Activated CD8-positive, alpha-beta T cell treated with anti-CD3 and anti-CD28 coated beads for 36 hours (primary cell): ENCODE measurements at regions not wholly inside any gene's neighbourhood (a gene's known extent, or its start where the extent isn't known, plus 50 kb on each side); places are given as distances from the start of the nearest gene placed in this dataset.

Experiments
- ATAC-seq: fragments of 200-7000 bp; cut with Tn5 transposase; one replicate; pipeline ENCODE4 v1.10.0; 2021; ENCODE audit warnings: mild to moderate bottlenecking, moderate library complexity
- CTCF ChIA-PET: fragments of 350-600 bp; sonication (Branson Sonifier 250); formaldehyde crosslinking; loops from one replicate; lab custom pipeline; 2021; ENCODE audit warnings: antibody characterized with exemption; lab: Charles Lee
- POLR2A ChIA-PET: fragments of 350-600 bp; sonication (Branson Sonifier 250); formaldehyde crosslinking; loops from one replicate; lab custom pipeline; 2021; ENCODE audit warnings: antibody characterized with exemption; lab: Charles Lee
- DNase-seq: peaks from one replicate; pipeline ENCODE4 v3.0.0-alpha.2; 2020
- H3K27ac Mint-ChIP-seq: one replicate; pipeline ENCODE4 v1.8.0; 2021; ENCODE audit warnings: mild to moderate bottlenecking, mixed read lengths
- H3K27me3 Mint-ChIP-seq: one replicate; pipeline ENCODE4 v1.8.0; 2021; ENCODE audit warnings: mixed read lengths
- H3K36me3 Mint-ChIP-seq: one replicate; pipeline ENCODE4 v1.8.0; 2021; ENCODE audit warnings: low read depth, mixed read lengths
- H3K4me1 Mint-ChIP-seq: one replicate; pipeline ENCODE4 v1.8.0; 2021; ENCODE audit warnings: low read depth, mixed read lengths
- H3K4me3 Mint-ChIP-seq: one replicate; pipeline ENCODE4 v1.8.0; 2021; ENCODE audit warnings: mild to moderate bottlenecking, moderate library complexity, mixed read lengths
- H3K9me3 Mint-ChIP-seq: one replicate; pipeline ENCODE4 v1.8.0; 2021; ENCODE audit warnings: mixed read lengths
- intact Hi-C: fragments of 100-400 bp; cut with micrococcal nuclease; formaldehyde crosslinking; loops from one replicate; pipeline ENCODE4 v1.10.0; 2022
- TF ChIP-seq, protein P1 (sequence below): fragments of 200-600 bp; IDR thresholded peaks from one replicate; pipeline ENCODE4 v1.8.0; 2022; ENCODE audit warnings: antibody characterized with exemption, mild to moderate bottlenecking

DNA sequence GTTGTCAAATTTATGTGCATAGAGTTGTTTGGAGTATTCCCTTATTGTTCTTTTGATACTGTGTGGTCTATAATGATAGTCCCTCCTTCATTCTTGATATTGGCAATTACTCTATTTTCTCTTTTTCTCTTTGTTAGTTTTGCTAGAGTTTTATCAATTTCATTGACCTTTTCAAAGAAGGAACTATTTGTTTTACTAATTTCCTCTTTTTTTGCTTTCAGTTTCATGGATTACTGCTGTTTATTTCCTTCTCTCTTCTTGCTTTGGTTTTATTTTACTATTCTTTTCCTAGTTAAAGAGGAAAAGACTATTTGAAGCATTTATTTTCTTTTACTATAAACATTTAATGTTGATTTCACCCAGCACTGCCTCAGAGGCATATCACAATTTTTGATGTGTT lies 250.9 kb upstream of the PELI2 start:
- H3K4me3 Mint-ChIP-seq, result no peak overlapping the region
- H3K4me1 Mint-ChIP-seq, result no peaks in the 10 kb centered on the region
- DNase-seq, result no peak
- intact Hi-C loops, result no loop called here
- no peak overlapping the region for H3K27ac Mint-ChIP-seq
- H3K27me3 Mint-ChIP-seq, result peaks cover 4% of the 10 kb centered on the region
- TF ChIP-seq, protein P1, sequence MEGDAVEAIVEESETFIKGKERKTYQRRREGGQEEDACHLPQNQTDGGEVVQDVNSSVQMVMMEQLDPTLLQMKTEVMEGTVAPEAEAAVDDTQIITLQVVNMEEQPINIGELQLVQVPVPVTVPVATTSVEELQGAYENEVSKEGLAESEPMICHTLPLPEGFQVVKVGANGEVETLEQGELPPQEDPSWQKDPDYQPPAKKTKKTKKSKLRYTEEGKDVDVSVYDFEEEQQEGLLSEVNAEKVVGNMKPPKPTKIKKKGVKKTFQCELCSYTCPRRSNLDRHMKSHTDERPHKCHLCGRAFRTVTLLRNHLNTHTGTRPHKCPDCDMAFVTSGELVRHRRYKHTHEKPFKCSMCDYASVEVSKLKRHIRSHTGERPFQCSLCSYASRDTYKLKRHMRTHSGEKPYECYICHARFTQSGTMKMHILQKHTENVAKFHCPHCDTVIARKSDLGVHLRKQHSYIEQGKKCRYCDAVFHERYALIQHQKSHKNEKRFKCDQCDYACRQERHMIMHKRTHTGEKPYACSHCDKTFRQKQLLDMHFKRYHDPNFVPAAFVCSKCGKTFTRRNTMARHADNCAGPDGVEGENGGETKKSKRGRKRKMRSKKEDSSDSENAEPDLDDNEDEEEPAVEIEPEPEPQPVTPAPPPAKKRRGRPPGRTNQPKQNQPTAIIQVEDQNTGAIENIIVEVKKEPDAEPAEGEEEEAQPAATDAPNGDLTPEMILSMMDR, result no peak
- POLR2A ChIA-PET, result no interaction called here
- no peak for ATAC-seq
- CTCF ChIA-PET, result no interaction called here
- H3K36me3 Mint-ChIP-seq, result no peaks in the 10 kb centered on the region
- peaks cover 5% of the 10 kb centered on the region for H3K9me3 Mint-ChIP-seq

DNA sequence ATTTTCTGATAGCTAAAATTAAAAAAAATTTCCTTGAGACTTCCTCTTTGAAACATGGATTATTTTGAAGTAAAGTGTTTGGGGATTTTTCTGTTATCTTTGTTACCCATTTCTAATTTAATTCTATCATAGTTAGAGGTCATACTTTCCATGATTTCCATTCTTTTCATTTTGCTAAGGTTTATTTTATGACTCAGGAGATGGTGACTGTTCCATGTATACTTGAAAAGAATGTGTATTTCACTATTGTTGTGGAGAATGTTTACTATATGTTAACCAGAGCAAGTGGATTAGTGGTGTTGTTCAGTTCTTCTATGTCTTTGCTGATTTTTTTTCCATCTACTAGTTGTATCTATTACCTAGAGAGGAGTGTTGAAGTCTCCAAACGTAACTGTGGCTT lies 250.5 kb upstream of the PELI2 start:
- intact Hi-C loops, result no loop called here
- no peak for ATAC-seq
- POLR2A ChIA-PET, result no interaction called here
- DNase-seq, result no peak
- CTCF ChIA-PET, result no interaction called here
- H3K36me3 Mint-ChIP-seq, result no peaks in the 10 kb centered on the region
- H3K27ac Mint-ChIP-seq, result no peak overlapping the region
- H3K4me3 Mint-ChIP-seq, result no peak overlapping the region
- peaks cover 5% of the 10 kb centered on the region for H3K9me3 Mint-ChIP-seq
- TF ChIP-seq, protein P1, result no peak
- peaks cover 7% of the 10 kb centered on the region for H3K27me3 Mint-ChIP-seq
- H3K4me1 Mint-ChIP-seq, result no peaks in the 10 kb centered on the region

GRCh38 chr14:55869397-55870049 lies 248.7 kb upstream of the PELI2 start:
- intact Hi-C loops, result no loop called here
- no peak overlapping the region for H3K4me3 Mint-ChIP-seq
- CTCF ChIA-PET, result no interaction called here
- POLR2A ChIA-PET, result no interaction called here
- H3K36me3 Mint-ChIP-seq, result no peaks in the 10 kb centered on the region
- H3K27ac Mint-ChIP-seq, result no peak overlapping the region
- peaks cover 3% of the 10 kb centered on the region for H3K9me3 Mint-ChIP-seq
- ATAC-seq (no peak), DNase-seq (no peak)
- H3K4me1 Mint-ChIP-seq, result no peaks in the 10 kb centered on the region
- TF ChIP-seq, protein P1, result no peak
- H3K27me3 Mint-ChIP-seq, result peaks cover 9% of the 10 kb centered on the region

- H3K36me3 Mint-ChIP-seq, result no peaks in the 10 kb centered on the region
- no peak overlapping the region for H3K4me3 Mint-ChIP-seq
- TF ChIP-seq, protein P1, result no peak
- no peak for DNase-seq
- peaks cover 9% of the 10 kb centered on the region for H3K27me3 Mint-ChIP-seq
- H3K9me3 Mint-ChIP-seq, result no peaks in the 10 kb centered on the region
- ChIA-PET POLR2A (no interaction called here), CTCF (no interaction called here)
- intact Hi-C loops, result no loop called here
- no peak for ATAC-seq
- H3K27ac Mint-ChIP-seq, result no peak overlapping the region
- no peaks in the 10 kb centered on the region for H3K4me1 Mint-ChIP-seq
Observed at GRCh38 chr14:55873169-55873568, 245.0 kb upstream of the PELI2 start.

- Mint-ChIP-seq H3K27ac (no peak overlapping the region), H3K9me3 (no peaks in the 10 kb centered on the region), H3K4me3 (no peak overlapping the region), H3K4me1 (no peaks in the 10 kb centered on the region), H3K36me3 (no peaks in the 10 kb centered on the region), H3K27me3 (peaks cover 11% of the 10 kb centered on the region)
- POLR2A ChIA-PET, result no interaction called here
- ATAC-seq (no peak), DNase-seq (no peak)
- intact Hi-C loops, result no loop called here
- TF ChIP-seq, protein P1, result no peak
- CTCF ChIA-PET, result no interaction called here
Observed at GRCh38 chr14:55874785-55875184, 243.4 kb upstream of the PELI2 start.
